ENCODE measurements at regions not wholly inside any gene's neighbourhood (a gene's known extent, or its start where the extent isn't known, plus 50 kb on each side); places are given as distances from the start of the nearest gene placed in this dataset.

- no peak for DNase-seq
Measured at GRCh38 chr4:17288151-17288550, 223.7 kb downstream of the QDPR start.

- no peak for DNase-seq
Measured at GRCh38 chr4:17286752-17287460, 225.0 kb downstream of the QDPR start.

DNA sequence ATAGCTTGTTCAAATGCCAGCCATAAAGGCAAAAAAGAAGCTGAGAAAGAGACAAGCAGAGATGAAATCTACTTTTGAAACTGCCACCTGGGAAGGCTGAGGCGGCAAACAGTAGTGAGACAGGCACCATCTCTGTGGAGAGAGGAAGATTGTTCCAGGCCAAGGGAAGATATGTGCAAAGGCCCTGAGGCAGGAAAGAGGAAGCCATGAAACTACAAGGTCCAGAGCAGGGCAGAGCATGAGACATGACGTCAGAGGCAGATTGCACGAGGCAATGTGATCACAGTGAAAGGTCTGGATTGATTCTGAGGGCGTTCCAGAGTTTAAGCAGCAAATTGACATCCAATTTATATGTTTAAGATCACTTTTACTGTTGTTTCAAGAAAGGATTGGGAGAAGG lies 226.1 kb downstream of the QDPR start:
- no peak for DNase-seq

- DNase-seq, result no peak
Measured at GRCh38 chr4:17284323-17285175, 227.3 kb downstream of the QDPR start.

- DNase-seq, result no peak
Measured at GRCh38 chr4:17283832-17284231, 228.1 kb downstream of the QDPR start.

GRCh38 chr4:17283251-17283650 lies 228.6 kb downstream of the QDPR start:
- no peak for DNase-seq

- DNase-seq, result no peak
Measured at GRCh38 chr4:17280261-17281018, 231.4 kb downstream of the QDPR start.

DNA sequence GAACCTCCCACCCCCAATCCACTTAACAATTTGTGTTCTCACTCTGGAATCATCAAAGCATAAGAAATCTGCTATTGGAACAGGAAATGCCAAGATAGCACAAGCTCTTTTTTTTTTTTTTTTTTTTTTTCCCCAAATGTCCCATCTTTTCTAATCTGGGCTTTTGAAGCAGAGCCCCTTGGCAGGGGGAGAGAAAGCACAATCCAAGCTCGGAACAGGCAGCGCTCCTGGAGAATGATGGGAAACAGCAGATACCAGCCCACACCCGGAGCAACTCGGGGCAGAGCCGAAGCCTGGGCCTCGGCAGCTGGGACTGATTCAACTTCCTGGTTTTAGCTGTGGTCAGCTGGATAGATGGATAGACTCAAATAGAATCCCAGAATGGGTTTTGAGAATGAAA lies 235.1 kb downstream of the QDPR start:
- DNase-seq, result no peak

DNA sequence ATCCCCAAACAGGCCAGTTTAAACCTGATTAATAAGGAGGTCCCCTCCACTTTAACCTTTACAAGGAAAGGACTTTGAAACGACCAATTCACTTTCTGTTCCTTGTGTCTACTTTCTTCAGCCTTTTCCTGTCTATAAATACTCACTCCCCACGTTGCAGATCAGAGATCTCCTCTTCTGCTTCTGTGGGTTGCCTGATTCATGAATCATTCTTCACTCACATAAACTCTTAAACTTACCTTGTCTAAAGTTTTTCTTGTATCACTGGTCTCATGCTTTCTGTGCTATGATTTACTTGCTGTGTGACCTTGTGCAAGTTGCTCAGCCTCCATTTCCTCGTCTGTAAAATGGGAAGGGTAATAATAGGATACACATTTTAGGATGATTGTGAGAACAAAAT lies 236.1 kb downstream of the QDPR start:
- no peak for DNase-seq

GRCh38 chr4:17273047-17273446 lies 238.8 kb downstream of the QDPR start:
- DNase-seq, result no peak

- no peak for DNase-seq
Measured at GRCh38 chr4:17272154-17272553, 239.7 kb downstream of the QDPR start.

- no peak for DNase-seq
Measured at GRCh38 chr4:17265653-17266052, 246.2 kb downstream of the QDPR start.

- no peak for DNase-seq
Measured at GRCh38 chr4:17265139-17265538, 246.8 kb downstream of the QDPR start.

GRCh38 chr4:17260166-17260907 lies 251.6 kb downstream of the QDPR start:
- DNase-seq, result no peak

DNA sequence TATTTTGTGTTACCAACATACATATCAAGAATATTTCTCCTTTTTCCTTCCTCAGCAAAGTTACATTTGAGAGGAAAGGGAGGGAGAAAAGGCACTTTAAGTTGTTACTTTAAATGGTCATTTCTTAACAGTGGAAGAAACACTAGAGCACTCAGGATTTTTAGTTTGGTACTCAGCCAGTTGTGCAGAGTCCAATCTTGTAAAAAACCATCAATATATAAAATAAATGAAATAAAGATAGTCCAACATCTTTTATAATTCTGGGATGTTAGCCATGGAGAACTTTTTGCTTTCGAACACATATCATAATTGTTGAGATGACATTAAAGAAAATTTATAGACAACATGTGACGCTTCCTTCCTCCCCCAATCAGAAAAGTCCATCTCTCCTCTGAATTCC lies 253.8 kb downstream of the QDPR start:
- no peak for DNase-seq

GRCh38 chr4:17252131-17252530 lies 259.8 kb downstream of the QDPR start:
- no peak for DNase-seq

GRCh38 chr4:17251101-17251500 lies 260.8 kb downstream of the QDPR start:
- DNase-seq, result no peak

GRCh38 chr4:17250591-17250990 lies 261.3 kb downstream of the QDPR start:
- DNase-seq, result no peak

GRCh38 chr4:17246656-17247055 lies 265.2 kb downstream of the QDPR start:
- DNase-seq, result no peak

DNA sequence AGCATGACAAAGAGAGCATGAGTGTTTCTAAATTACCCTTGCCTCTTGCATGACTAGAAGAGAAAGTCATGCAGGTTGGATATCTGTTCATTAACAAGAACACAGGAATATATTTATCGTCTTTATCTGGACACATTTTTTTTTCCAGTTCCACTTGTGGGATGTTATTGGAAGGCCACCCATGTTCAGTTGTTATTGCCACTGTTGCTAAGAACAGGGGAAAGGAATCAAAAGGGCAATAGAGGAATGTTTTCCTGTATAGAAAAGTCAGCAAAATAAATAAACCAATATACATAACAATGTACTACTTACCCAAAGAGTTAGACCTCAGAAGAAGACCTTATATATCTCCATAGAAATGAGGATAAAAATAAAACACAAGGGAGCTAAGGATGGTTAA lies 270.1 kb downstream of the QDPR start:
- DNase-seq, result no peak

GRCh38 chr4:17238633-17239032 lies 273.3 kb downstream of the QDPR start:
- no peak for DNase-seq

DNA sequence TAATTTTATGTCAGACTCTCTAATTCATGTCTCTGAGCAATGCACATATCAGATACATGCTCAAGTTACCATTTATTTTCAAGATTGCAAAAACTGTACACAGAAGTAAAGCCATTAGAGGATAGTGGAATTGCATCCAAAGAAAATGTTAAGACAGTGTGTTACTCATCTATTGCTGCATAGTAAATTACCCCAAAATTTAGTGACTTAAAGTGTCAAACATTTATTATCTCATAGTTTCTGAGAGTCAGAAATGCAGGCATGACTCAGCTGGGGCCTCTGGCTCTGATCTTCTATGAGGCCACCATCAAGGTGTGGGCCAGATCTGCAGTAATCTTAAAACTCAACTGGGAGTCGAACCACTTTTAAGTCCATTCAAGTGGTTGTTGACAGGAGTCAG lies 275.2 kb downstream of the QDPR start:
- no peak for DNase-seq

DNA sequence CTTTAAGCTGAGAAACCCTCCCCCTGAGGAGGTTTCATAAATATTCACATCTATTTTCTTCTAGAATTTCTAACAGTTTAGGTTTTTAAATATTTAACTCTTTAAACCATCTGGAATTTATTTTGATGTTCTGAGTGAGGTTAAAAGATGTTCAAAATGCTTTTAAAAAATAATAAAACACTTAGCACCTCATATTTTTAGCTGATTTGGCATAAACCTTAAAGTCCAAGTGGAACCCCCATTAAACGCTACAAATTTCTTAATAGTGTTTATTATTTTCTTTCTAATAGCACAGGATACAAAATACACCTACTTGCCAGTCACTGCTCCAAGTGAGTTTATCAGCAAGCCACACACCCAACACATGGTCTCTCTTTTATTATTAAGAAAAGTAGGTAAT lies 277.2 kb downstream of the QDPR start:
- DNase-seq, result no peak
